HEK293T (cell line): ENCODE measurements at regions not wholly inside any gene's neighbourhood (a gene's known extent, or its start where the extent isn't known, plus 50 kb on each side); places are given as distances from the start of the nearest gene placed in this dataset.

Source experiments
- FOXA1 ChIP-seq: fragments of 450-650 bp; IDR thresholded peaks from 2 replicates; pipeline ENCODE4 v1.6.1; 2016; ENCODE audit warnings: mild to moderate bottlenecking
- FOXK2 ChIP-seq: fragments of 450-650 bp; IDR thresholded peaks from 2 replicates; pipeline ENCODE4 v1.6.1; 2016; ENCODE audit warnings: mild to moderate bottlenecking
- HDGF ChIP-seq: fragments of 450-650 bp; IDR thresholded peaks from 2 replicates; pipeline ENCODE4 v1.6.1; 2017; ENCODE audit warnings: antibody characterized with exemption, borderline replicate concordance

GRCh38 chr4:189304809-189305208 is 635.9 kb upstream of the FRG1 start:
- TF ChIP-seq FOXA1 (no peak), HDGF (no peak), FOXK2 (no peak)
